Endothelial cell of umbilical vein (primary cell): ENCODE measurements at regions not wholly inside any gene's neighbourhood (a gene's known extent, or its start where the extent isn't known, plus 50 kb on each side); places are given as distances from the start of the nearest gene placed in this dataset.

Experiments used
- BruUV-seq: library from RNA; stranded (reverse); fragments of 400-500 nt; replicated peaks from 2 replicates; lab custom pipeline; 2021; lab: Mats Ljungman, UMichigan
- CTCF ChIA-PET: fragments of 300-600, 350-600 bp; sonication (Branson Sonifier 250); formaldehyde crosslinking; loops from one replicate; lab custom pipeline; 2021; ENCODE audit warnings: antibody characterized with exemption, inconsistent platforms; lab: Charles Lee
- POLR2A ChIA-PET: fragments of 300-600, 350-600 bp; sonication (Branson Sonifier 250); formaldehyde crosslinking; loops from one replicate; lab custom pipeline; 2021; ENCODE audit warnings: antibody characterized with exemption, inconsistent platforms; lab: Charles Lee
- DNase-seq: peaks from one replicate; pipeline ENCODE4 v3.0.0-alpha.2; 2011; ENCODE audit warnings: low read depth, low spot score
- FAIRE-seq: peaks from 2 replicates; lab custom pipeline; 2011; peaks lifted over from hg19 to GRCh38; lab: Jason Lieb, UNC
- H2AFZ ChIP-seq: 2 replicates; pipeline ENCODE4 v1.6.0; 2012; ENCODE audit warnings: low read depth, low read length, control low read depth, inconsistent platforms
- H3K27ac ChIP-seq: 2 replicates; pipeline ENCODE4 v1.5.1; 2011; ENCODE audit warnings: low read depth, mild to moderate bottlenecking, control low read depth, low read length, moderate library complexity; ENCODE audit not compliant: insufficient read depth
- H3K27me3 ChIP-seq, 2 experiments: 2 replicates each; pipeline versions ENCODE4 v1.6.0 to v1.6.1; 2011; ENCODE audit warnings: low read length in 2 of 2, mixed read lengths in 1 of 2; ENCODE audit not compliant: control insufficient read depth in 2 of 2, insufficient read depth in 2 of 2
- H3K36me3 ChIP-seq, 2 experiments: 2 replicates in 1 of 2; 3 replicates in 1 of 2; pipeline ENCODE4 v1.5.1; 2011; ENCODE audit warnings: low read length in 2 of 2, mild to moderate bottlenecking in 1 of 2, moderate library complexity in 1 of 2; ENCODE audit not compliant: control insufficient read depth in 2 of 2, insufficient read depth in 2 of 2; ENCODE audit errors: extremely low read depth in 1 of 2
- H3K4me1 ChIP-seq: 3 replicates; pipeline ENCODE4 v1.5.1; 2011; ENCODE audit warnings: mild to moderate bottlenecking, low read length; ENCODE audit not compliant: control insufficient read depth, insufficient read depth; ENCODE audit errors: extremely low read depth
- H3K4me2 ChIP-seq: 2 replicates; pipeline ENCODE4 v1.6.1; 2011; ENCODE audit warnings: low read length, control low read depth, mixed read lengths; ENCODE audit not compliant: insufficient read depth
- H3K4me3 ChIP-seq, 3 experiments: fragments of 200-600 bp in 1 of 3; sonication (generic), shearing (Covaris generic) in 1 of 3; replicated peaks in 1 of 3; 2 replicates each; pipeline ENCODE4 v1.5.1; 2011 to 2016; ENCODE audit warnings: control low read depth in 3 of 3, low read length in 3 of 3, mild to moderate bottlenecking in 2 of 3, inconsistent platforms in 1 of 3, low read depth in 1 of 3, moderate library complexity in 1 of 3; ENCODE audit not compliant: insufficient read depth in 1 of 3
- H3K79me2 ChIP-seq: 2 replicates; pipeline ENCODE4 v1.6.0; 2012; ENCODE audit warnings: low read length, inconsistent platforms; ENCODE audit not compliant: control insufficient read depth, insufficient read depth
- H3K9ac ChIP-seq: replicated peaks from 2 replicates; pipeline ENCODE3; 2011; ENCODE audit warnings: low read length, control low read depth; ENCODE audit not compliant: insufficient read depth; ENCODE audit errors: extremely low read depth
- H3K9me1 ChIP-seq: replicated peaks from 3 replicates; pipeline ENCODE4 v1.6.0; 2011; ENCODE audit warnings: mild to moderate bottlenecking, low read length; ENCODE audit not compliant: control insufficient read depth, insufficient read depth; ENCODE audit errors: extremely low read depth
- H3K9me3 ChIP-seq: replicated peaks from 2 replicates; pipeline ENCODE4 v1.5.1; 2012; ENCODE audit warnings: low read length, inconsistent platforms; ENCODE audit not compliant: control insufficient read depth, insufficient read depth
- H4K20me1 ChIP-seq: replicated peaks from 2 replicates; pipeline ENCODE3; 2011; ENCODE audit warnings: mild to moderate bottlenecking, low read length; ENCODE audit not compliant: control insufficient read depth, insufficient read depth; ENCODE audit errors: extremely low read depth
- CTCF ChIP-seq, 2 donors: IDR thresholded peaks; 1 replicate in 1 of 2; 2 replicates in 1 of 2; pipeline ENCODE4 v1.5.1; 2011; ENCODE audit warnings: low read length in 2 of 2, mild to moderate bottlenecking in 2 of 2, moderate library complexity in 2 of 2, control low read depth in 1 of 2, inconsistent platforms in 1 of 2, low read depth in 1 of 2; ENCODE audit not compliant: insufficient read depth in 1 of 2; ENCODE audit errors: extremely low read depth in 1 of 2
- EZH2 ChIP-seq: IDR thresholded peaks from 2 replicates; pipeline ENCODE4 v1.6.1; 2012; ENCODE audit warnings: borderline replicate concordance, low read depth, mild to moderate bottlenecking, moderate library complexity, low read length, inconsistent platforms; ENCODE audit not compliant: severe bottlenecking
- FOS ChIP-seq: IDR thresholded peaks from 2 replicates; pipeline ENCODE4 v1.6.1; 2011; ENCODE audit warnings: mild to moderate bottlenecking, low read length, moderate library complexity, borderline replicate concordance; ENCODE audit not compliant: insufficient read depth
- GATA2 ChIP-seq: IDR thresholded peaks from 2 replicates; pipeline ENCODE4 v1.7.0; 2011; ENCODE audit warnings: low read depth, mild to moderate bottlenecking, moderate library complexity, mixed read lengths, low read length; ENCODE audit not compliant: insufficient read length, insufficient read depth
- JUN ChIP-seq: IDR thresholded peaks from 2 replicates; pipeline ENCODE4 v1.6.1; 2011; ENCODE audit warnings: borderline replicate concordance, low read depth; ENCODE audit not compliant: insufficient read length, insufficient read depth
- MYC ChIP-seq: IDR thresholded peaks from one replicate; pipeline ENCODE4 v1.6.1; 2011; ENCODE audit warnings: mild to moderate bottlenecking, low read depth, low read length
- POLR2A ChIP-seq: IDR thresholded peaks from 2 replicates; pipeline ENCODE4 v1.6.1; 2012; ENCODE audit warnings: low read depth, mild to moderate bottlenecking, control low read depth, low read length
- POLR2AphosphoS5 ChIP-seq: IDR thresholded peaks from 2 replicates; pipeline ENCODE4 v1.6.1; 2012; ENCODE audit warnings: low read depth, mild to moderate bottlenecking, control low read depth, low read length, moderate library complexity; ENCODE audit not compliant: insufficient read depth
- dilution Hi-C: fragments of 300-500 bp; cut with MboI; formaldehyde crosslinking; loops from one replicate; pipeline ENCODE4 v1.15.0; 2019; ENCODE audit warnings: low sequenced_read_pairs; ENCODE audit not compliant: extremely low pct_ligation_motif_present
- intact Hi-C: fragments of 100-400 bp; cut with micrococcal nuclease; formaldehyde crosslinking; loops from one replicate; pipeline ENCODE4 v1.10.0; 2022
- TF ChIP-seq, protein P1 (sequence below): IDR thresholded peaks from 2 replicates; pipeline ENCODE4 v1.6.1; 2011; ENCODE audit not compliant: insufficient read depth, insufficient read length

DNA sequence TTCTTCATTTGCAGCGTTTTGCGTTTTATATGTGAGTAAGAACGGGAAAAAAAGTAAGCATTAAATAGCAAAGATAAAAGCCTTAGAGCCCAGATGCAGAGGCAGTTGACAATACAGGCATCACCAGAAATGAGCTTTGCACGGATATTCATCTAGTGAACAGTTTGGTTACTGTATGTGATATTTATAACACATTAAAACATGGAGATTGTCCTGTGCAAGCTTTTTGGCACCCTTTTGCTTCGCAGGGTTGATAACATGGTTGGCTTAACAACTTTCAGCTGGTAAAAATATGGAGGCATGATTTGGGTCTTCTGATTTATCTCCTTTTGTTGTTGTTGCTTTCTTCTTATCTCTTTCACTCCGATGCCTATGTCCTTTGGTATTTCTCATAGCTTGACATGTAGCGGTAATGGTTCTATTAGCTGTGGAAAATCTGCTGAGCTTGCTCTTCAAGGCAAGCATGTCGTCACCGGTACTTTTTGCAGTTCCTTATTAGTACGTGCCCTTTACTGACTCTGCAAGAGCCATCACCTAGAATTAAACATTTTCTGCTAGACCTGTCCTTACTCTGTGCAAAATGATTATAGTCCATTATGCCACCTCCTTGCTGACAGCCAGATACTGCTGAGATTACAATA lies 102.9 kb downstream of the PCDH7 start:
- no peak overlapping the region for H3K4me3 ChIP-seq
- peaks cover 7% of the 10 kb centered on the region for H3K4me1 ChIP-seq
- H2AFZ ChIP-seq: no peak overlapping the region
- FAIRE-seq (no peak), DNase-seq (no peak)
- BruUV-seq: no TSS peak
- no peak overlapping the region for H3K9ac ChIP-seq
- no peaks in the 10 kb centered on the region for H3K9me1 ChIP-seq
- ChIA-PET CTCF (interaction anchor here (1.1 to 1.5 kb wide), 3 partner anchors 9 to 101 kb away, joined by 3 to 5 read pairs (median 4); no protein-coding TSS in a partner anchor), POLR2A (no interaction called here)
- intact Hi-C loops: no loop called here
- H3K9me3 ChIP-seq: no peaks in the 10 kb centered on the region
- H4K20me1 ChIP-seq: no peaks in the 10 kb centered on the region
- no peaks in the 10 kb centered on the region for H3K27me3 ChIP-seq
- no peaks in the 10 kb centered on the region for H3K36me3 ChIP-seq
- dilution Hi-C loops: no loop called here
- no peak for TF ChIP-seq MYC
- TF ChIP-seq CTCF (IDR thresholded peaks at IDR 0.05; ENCODE audit: extremely low read depth in 1 of 2, insufficient read depth in 1 of 2, low read depth in 1 of 2, low read length in 2 of 2): no peak
- TF ChIP-seq FOS: no peak
- TF ChIP-seq POLR2A: no peak
- TF ChIP-seq, protein P1, sequence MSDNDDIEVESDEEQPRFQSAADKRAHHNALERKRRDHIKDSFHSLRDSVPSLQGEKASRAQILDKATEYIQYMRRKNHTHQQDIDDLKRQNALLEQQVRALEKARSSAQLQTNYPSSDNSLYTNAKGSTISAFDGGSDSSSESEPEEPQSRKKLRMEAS: no peak
- TF ChIP-seq EZH2: no peak
- TF ChIP-seq POLR2AphosphoS5: no peak
- no peak for TF ChIP-seq GATA2
- TF ChIP-seq JUN: no peak
- no peak overlapping the region for H3K4me2 ChIP-seq
- H3K27ac ChIP-seq: no peak overlapping the region
- H3K79me2 ChIP-seq: no peaks in the 10 kb centered on the region
